Suprapubic skin (tissue), 4 donors: ENCODE measurements at regions not wholly inside any gene's neighbourhood (a gene's known extent, or its start where the extent isn't known, plus 50 kb on each side); places are given as distances from the start of the nearest gene placed in this dataset.

ENCODE experiments used
- DNase-seq, 2 donors: peaks; one replicate each; pipeline ENCODE4 v3.0.0-alpha.2; 2019; ENCODE audit warnings: low spot score in 2 of 2
- H3K27ac ChIP-seq: fragments of 200-600 bp; sonication (generic); one replicate; pipeline ENCODE4 v1.5.1; 2019
- H3K27me3 ChIP-seq: fragments of 200-600 bp; sonication (generic); one replicate; pipeline ENCODE4 v1.5.1; 2019
- H3K36me3 ChIP-seq: fragments of 200-600 bp; sonication (generic); one replicate; pipeline ENCODE4 v1.5.1; 2019
- H3K4me1 ChIP-seq: fragments of 200-600 bp; sonication (generic); one replicate; pipeline ENCODE4 v1.5.1; 2019
- H3K4me3 ChIP-seq: fragments of 200-600 bp; sonication (generic); one replicate; pipeline ENCODE4 v1.5.1; 2019; ENCODE audit warnings: mild to moderate bottlenecking
- H3K9me3 ChIP-seq: fragments of 200-600 bp; sonication (generic); one replicate; pipeline ENCODE4 v1.5.1; 2019
- CTCF ChIP-seq, 2 donors: fragments of 200-600 bp in 1 of 2; fragments of 450-650 bp in 1 of 2; sonication (generic) in 1 of 2; IDR thresholded peaks; one replicate each; pipeline ENCODE4 v1.5.1; 2016 to 2019; ENCODE audit warnings: antibody characterized with exemption in 2 of 2, mild to moderate bottlenecking in 1 of 2, moderate library complexity in 1 of 2
- EP300 ChIP-seq: sonication (generic); formaldehyde crosslinking; IDR thresholded peaks from one replicate; pipeline ENCODE4 v1.6.1; 2017; ENCODE audit warnings: antibody characterized with exemption
- POLR2A ChIP-seq, 2 donors: fragments of 450-650 bp; IDR thresholded peaks; one replicate each; pipeline ENCODE4 v1.6.1; 2017; ENCODE audit warnings: antibody characterized with exemption in 2 of 2, mild to moderate bottlenecking in 2 of 2, moderate library complexity in 2 of 2
- POLR2AphosphoS5 ChIP-seq, 3 donors: sonication (generic); formaldehyde crosslinking; IDR thresholded peaks; one replicate each; pipeline ENCODE4 v1.6.1; 2017; ENCODE audit warnings: antibody characterized with exemption in 3 of 3
- WGBS: methylation state at CpG from one replicate; pipeline ENCODE4 v1.1.5; 2018; 5-methylcytosine and 5-hydroxymethylcytosine counted together

- no peak for DNase-seq
- Histone ChIP-seq H3K4me1 (no peaks in the 10 kb centered on the region), H3K27me3 (no peaks in the 10 kb centered on the region), H3K4me3 (no peak overlapping the region), H3K9me3 (no peaks in the 10 kb centered on the region), H3K36me3 (no peaks in the 10 kb centered on the region), H3K27ac (no peak overlapping the region)
- TF ChIP-seq POLR2A (IDR thresholded peaks at IDR 0.05) = no peak
- 63% methylated on average over 5 of the region's 5 CpGs for WGBS
Measured at GRCh38 chr6:142653710-142654420, 291.1 kb downstream of the HIVEP2 start.

GRCh38 chr6:142659661-142660060 lies 285.3 kb downstream of the HIVEP2 start:
- TF ChIP-seq POLR2A (IDR thresholded peaks at IDR 0.05) = no peak
- no peak for TF ChIP-seq EP300
- TF ChIP-seq CTCF (IDR thresholded peaks at IDR 0.05) = no peak
- no peak for TF ChIP-seq POLR2AphosphoS5 (IDR thresholded peaks at IDR 0.05)
- no peak for DNase-seq
- 78% methylated on average over 2 of the region's 2 CpGs for WGBS
- Histone ChIP-seq H3K4me3 (no peak overlapping the region), H3K36me3 (no peaks in the 10 kb centered on the region), H3K9me3 (no peaks in the 10 kb centered on the region), H3K27ac (no peak overlapping the region), H3K4me1 (no peaks in the 10 kb centered on the region), H3K27me3 (no peaks in the 10 kb centered on the region)

- no peaks in the 10 kb centered on the region for H3K27me3 ChIP-seq
- no peak overlapping the region for H3K4me3 ChIP-seq
- no peaks in the 10 kb centered on the region for H3K4me1 ChIP-seq
- H3K36me3 ChIP-seq = no peaks in the 10 kb centered on the region
- WGBS = 77% methylated on average over 2 of the region's 2 CpGs
- no peak overlapping the region for H3K27ac ChIP-seq
- TF ChIP-seq POLR2A (IDR thresholded peaks at IDR 0.05) = no peak
- TF ChIP-seq CTCF (IDR thresholded peaks at IDR 0.05) = no peak
- TF ChIP-seq POLR2AphosphoS5 (IDR thresholded peaks at IDR 0.05) = no peak
- TF ChIP-seq EP300 = no peak
- no peak for DNase-seq
- H3K9me3 ChIP-seq = no peaks in the 10 kb centered on the region
Measured at GRCh38 chr6:142665393-142665792, 279.6 kb downstream of the HIVEP2 start.

GRCh38 chr6:142666599-142667185 lies 278.3 kb downstream of the HIVEP2 start:
- TF ChIP-seq CTCF (IDR thresholded peaks at IDR 0.05) (no peak), POLR2AphosphoS5 (IDR thresholded peaks at IDR 0.05) (no peak), POLR2A (IDR thresholded peaks at IDR 0.05) (no peak), EP300 (no peak)
- Histone ChIP-seq H3K9me3 (no peaks in the 10 kb centered on the region), H3K27me3 (no peaks in the 10 kb centered on the region), H3K4me3 (no peak overlapping the region), H3K36me3 (no peaks in the 10 kb centered on the region), H3K4me1 (no peaks in the 10 kb centered on the region), H3K27ac (no peak overlapping the region)
- no peak for DNase-seq
- WGBS = 74% methylated on average over 4 of the region's 4 CpGs

GRCh38 chr6:142669471-142670351 lies 275.3 kb downstream of the HIVEP2 start:
- H3K4me3 ChIP-seq = no peak overlapping the region
- no peaks in the 10 kb centered on the region for H3K4me1 ChIP-seq
- WGBS = 95% methylated on average over 4 of the region's 4 CpGs
- DNase-seq = no peak
- H3K27me3 ChIP-seq = no peaks in the 10 kb centered on the region
- no peaks in the 10 kb centered on the region for H3K9me3 ChIP-seq
- H3K27ac ChIP-seq = no peak overlapping the region
- TF ChIP-seq CTCF (IDR thresholded peaks at IDR 0.05) (no peak), POLR2A (IDR thresholded peaks at IDR 0.05) (no peak), EP300 (no peak), POLR2AphosphoS5 (IDR thresholded peaks at IDR 0.05) (no peak)
- no peaks in the 10 kb centered on the region for H3K36me3 ChIP-seq
